NCI-H446 treated with DMSO at 0.1 percent for 48 hours (cell line): ENCODE measurements at regions not wholly inside any gene's neighbourhood (a gene's known extent, or its start where the extent isn't known, plus 50 kb on each side); places are given as distances from the start of the nearest gene placed in this dataset.

ENCODE experiments used
- DNase-seq: peaks from one replicate; lab custom pipeline; 2025; lab: John Stamatoyannopoulos, UW

- peak; percentile 42 for DNase-seq
Measured at GRCh38 chr2:103028181-103028580, 266.4 kb downstream of the TMEM182 start.
